Hematopoietic multipotent progenitor cell treated with erythropoietin and hydrocortisone succinate and interleukin-3 and kit ligand, for 4 days (in vitro differentiated cells): ENCODE measurements at regions not wholly inside any gene's neighbourhood (a gene's known extent, or its start where the extent isn't known, plus 50 kb on each side); places are given as distances from the start of the nearest gene placed in this dataset.
"Not testable (repeated sequence)": the region's sequence is repeated elsewhere in the genome, so short reads cannot be mapped to it uniquely, and the experiment has no call there.

ENCODE experiments used
- DNase-seq: peaks from one replicate; pipeline ENCODE4 v3.0.0-alpha.2; 2015

DNA sequence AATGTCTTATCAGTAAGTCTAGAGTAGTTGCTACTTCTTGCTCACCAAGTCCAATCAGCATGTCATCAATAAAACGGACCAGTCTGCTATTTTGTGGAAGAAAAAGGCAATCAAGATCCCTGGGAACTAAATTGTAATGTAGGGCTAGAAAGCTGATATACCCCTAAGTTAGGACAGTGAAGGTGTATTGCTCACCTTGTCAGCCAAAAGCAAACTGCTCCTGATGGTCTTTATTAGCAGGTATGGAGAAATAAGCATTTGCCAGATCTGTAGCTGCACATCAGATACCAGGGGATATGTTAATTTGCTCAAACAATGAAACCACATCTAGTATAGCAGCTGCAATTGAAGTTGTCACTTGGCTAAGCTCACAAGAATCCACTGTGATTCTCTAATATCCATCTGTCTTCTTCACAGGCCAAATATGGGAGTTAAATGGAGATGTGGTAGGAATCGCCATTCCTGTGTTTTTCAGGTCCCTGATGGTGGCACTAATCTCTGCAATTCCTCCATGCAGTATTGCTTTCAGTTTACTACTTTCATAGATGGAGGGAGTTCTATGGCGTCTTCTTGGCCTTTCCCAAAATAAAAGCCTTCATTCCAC lies 75.0 kb downstream of the TMEM237 start:
- DNase-seq: no peak

DNA sequence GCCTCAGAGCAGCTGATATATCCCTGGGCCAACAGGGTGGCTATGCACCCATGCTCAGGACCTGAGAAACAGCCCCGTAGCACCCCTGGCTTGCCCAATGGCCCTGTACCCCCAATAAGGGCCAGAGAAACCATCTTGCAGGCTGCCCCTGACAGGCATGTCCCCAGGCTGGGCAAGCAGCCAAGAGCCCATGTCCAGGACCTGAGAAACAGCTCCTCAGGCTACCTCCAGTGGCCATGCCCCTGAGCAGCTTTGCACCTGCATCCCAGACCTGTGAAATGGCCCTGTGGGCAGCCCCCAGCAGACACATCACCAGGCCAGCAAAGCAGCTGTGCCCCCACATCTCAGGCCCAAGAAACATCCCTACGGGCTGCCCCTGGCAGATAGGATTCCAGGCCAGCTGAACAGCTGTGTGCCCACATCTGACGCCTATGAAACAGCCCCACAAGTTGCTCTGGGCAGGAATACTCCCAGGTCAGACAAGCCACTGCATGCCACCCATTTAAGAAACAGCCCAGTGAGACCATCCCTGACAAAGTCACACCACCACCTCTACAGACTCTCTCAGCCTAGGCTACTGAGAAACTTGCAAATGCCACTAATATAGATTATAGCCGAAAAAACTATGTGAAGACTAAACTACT lies 84.1 kb downstream of the TMEM237 start:
- DNase-seq: no peak

DNA sequence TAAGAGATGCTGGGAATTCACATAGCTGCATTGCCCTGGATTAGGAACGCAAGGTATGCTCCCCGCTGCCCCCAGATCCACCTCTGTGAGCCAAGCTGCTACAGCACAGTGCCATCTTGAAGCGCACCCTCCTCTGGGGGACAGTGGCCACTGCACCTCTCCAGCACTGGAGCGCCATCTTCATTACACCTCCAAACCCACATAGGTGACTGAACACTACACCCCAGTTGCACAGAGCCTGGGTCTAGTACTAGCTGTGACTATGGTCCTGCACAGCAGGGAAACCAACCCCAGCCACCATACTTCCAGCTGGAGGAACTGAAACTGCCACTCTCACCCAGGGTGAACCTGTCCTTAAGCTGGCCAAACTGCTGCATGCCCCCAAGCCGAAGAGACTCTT lies 84.6 kb downstream of the TMEM237 start:
- DNase-seq: no peak

DNA sequence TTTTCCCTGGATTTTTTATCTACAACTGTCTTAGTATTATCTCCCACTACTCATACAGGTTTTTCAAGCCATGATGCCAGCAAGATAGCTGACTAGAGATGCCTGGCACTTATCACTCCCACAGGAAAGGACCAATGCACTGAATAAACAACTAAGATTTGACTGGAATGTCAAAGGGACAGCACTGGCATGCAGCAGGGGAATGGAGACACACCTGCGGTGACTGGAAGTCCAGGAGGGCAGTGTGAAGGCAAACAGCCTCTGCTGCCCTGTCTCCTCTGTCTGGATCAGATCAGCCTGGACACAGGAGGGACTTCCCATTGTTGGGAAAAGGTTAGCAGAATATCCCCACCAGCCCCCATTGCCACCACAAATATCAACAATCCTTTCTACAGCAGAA lies 85.1 kb downstream of the TMEM237 start:
- DNase-seq: no peak

DNA sequence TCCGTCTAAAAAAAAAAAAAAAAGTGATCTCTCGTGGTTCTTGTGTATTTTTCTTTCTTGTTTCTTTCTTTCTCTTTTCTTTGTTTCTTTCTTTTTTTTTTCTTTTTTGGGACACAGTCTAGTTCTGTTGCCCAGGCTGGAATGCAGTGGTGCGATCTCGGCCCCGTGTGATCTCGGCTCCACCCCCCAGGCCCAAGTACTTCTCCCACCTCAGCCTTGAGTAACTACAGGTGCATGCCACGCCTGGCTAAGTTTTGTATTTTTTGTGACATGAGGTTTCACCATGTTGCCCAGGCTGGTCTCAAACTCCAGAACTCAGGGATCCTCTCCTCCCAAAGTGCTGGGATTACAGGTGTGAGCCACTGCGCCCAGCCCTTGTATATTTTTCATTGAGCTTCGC lies 91.4 kb downstream of the TMEM237 start:
- no peak for DNase-seq

DNA sequence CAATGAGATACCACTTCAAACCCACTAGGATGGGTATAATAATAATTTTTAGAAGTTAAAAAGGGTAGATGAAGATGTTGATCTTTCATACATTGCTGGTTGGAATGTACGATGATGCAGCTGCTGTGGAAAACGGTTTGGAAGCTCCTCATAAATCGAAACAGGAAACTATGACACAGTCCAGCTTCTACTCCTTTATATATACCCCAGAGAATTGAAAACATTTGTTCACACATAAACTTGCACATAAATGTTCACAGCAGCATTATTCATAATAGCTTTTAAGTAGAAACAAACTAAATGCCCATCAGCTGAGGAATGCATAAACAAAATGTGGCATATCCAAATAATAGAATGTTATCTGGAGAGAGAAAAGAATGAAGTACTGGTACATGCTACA lies 95.0 kb downstream of the STRADB start:
- no peak for DNase-seq

DNA sequence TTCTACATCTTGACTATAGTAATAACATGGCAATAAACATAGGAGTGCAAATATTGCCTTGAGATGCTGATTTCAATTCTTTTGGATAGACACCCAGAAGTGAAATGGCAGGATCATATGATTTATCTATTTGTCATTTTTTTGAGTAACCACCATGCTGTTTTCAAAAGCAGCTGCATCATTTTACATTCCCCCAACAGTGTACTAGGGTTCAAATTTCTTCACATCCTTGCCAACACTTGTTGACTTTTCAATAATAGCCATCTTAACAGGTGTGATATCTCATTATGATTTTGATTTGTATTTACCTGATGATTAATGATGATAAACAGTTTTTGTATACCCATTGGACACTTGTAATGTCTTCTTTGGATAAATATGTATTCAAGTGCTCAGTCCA lies 90.8 kb downstream of the STRADB start:
- DNase-seq: no peak

DNA sequence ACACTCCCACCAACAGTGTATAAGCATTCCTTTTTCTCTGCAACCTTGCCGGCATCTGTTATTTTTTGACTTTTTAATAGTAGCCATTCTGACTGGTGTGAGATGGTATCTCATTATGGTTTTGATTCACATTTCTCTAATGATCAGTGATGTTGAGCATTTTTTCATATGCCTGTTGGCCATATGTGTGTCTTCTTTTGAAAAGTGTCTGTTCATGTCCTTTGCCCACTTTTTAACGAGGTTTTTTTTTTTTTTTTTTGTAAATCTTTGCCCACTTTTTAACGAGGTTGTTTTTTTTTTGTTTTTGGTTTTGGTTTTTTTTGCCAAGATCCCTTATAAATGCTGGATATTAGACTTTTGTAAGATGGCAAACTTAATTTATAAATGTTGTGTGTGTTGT lies 87.7 kb downstream of the STRADB start:
- DNase-seq: not testable (repeated sequence)

DNA sequence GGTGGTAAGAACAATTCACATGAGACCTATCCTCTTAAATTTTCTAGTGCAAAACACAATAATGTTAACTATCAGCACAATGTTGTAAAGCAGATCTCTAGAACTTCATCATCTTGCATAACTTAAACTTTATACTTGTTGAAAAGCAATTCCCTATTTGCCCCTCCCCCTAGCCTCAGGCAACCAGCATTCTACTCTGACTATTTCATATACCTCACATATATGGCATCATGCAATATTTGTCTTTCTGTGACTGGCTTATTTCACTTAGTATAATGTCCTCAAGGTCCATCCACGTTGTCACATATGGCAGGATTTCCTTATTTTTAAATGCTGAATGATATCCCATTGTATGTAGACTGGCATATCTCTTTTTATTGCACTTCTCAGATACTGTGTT lies 86.5 kb downstream of the STRADB start:
- no peak for DNase-seq

DNA sequence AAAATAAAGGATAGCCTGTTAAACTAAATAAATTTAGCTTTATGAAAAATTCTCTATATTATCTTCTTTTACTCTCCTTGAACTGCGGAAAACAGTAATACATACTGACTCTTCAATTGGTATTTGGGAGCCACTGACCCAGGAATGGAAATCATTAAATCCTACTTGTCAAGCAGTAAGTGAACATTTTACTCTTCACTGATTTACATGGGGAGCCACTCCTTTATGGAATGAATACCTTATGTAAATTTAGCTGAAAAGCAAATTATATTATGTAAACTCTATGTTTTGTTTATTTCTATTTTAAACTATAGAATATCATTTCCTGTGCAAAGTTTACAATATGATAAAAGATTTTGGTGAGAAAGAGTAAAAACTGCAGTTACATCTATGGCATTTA lies 85.2 kb downstream of the STRADB start:
- DNase-seq: no peak

DNA sequence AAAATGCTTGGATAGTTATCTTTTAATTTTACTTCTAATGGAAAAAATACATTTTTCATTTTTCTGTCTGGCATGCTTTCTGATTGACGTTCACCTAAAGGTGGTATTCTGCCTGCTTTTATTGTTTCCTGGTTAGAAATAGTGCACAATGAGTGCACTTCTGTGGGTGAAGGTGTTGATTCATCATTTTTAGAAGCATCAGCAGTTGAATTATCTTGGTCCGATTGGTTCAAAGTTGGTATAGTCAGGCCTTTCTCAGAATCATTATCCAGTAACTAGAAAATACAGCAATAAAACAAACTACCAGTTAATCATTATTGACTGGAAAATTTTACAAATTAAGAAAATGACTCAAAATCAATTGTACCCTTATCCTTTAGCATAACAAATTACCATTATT lies 84.5 kb downstream of the STRADB start:
- DNase-seq: no peak

DNA sequence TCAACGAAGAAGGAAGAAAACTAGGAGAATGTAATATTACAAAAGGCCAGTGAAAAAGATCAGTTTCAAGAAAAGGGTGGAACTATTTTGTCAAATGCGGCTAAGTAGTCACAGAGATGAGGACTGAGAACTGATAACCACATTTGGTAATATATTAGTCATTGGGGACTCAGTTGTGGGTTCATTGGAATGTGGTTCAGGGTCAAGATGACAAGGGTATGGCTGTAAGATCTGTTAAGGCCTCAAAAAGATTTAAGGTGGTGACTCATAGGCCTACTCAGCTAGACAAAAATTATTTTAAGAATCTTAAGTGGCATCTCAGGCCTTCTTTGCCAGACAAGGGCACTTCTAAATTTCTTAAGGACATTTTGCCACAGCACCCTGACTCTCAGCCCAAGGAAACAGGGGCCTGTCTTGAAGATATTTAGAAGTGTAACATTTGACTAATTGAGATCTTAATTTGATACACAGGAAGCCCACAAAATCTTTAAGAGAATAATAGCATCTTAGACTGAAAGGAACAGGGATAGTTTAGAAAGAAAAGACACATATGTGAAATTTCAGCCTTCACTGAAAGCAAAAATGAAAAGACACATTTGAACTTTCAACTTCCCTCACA lies 81.3 kb downstream of the STRADB start:
- DNase-seq: peak; percentile 17
